AG09319 (cell line): ENCODE measurements at regions not wholly inside any gene's neighbourhood (a gene's known extent, or its start where the extent isn't known, plus 50 kb on each side); places are given as distances from the start of the nearest gene placed in this dataset.

Experiments
- DNase-seq: peaks from one replicate; pipeline ENCODE4 v3.0.0-alpha.2; 2010; ENCODE audit warnings: low read depth; ENCODE audit errors: extremely low read depth
- CTCF ChIP-seq: IDR thresholded peaks from 2 replicates; pipeline ENCODE4 v1.5.1; 2011; ENCODE audit warnings: low read depth, mild to moderate bottlenecking, inconsistent platforms, low read length, moderate library complexity

GRCh38 chr13:107360010-107360409 lies 792.1 kb upstream of the ARGLU1 start:
- no peak for TF ChIP-seq CTCF
- no peak for DNase-seq

- DNase-seq = no peak
- no peak for TF ChIP-seq CTCF
Observed at GRCh38 chr13:107358866-107359265, 790.9 kb upstream of the ARGLU1 start.

- no peak for DNase-seq
Observed at GRCh38 chr13:107351305-107351704, 783.4 kb upstream of the ARGLU1 start.

GRCh38 chr13:107348925-107349324 lies 781.0 kb upstream of the ARGLU1 start:
- TF ChIP-seq CTCF = no peak
- DNase-seq = no peak

More at GRCh38 chr13:107351305-107351704, 783.4 kb upstream of the ARGLU1 start:
- TF ChIP-seq CTCF = no peak

GRCh38 chr13:107348471-107348870 lies 780.5 kb upstream of the ARGLU1 start:
- no peak for DNase-seq

GRCh38 chr13:107347641-107348369 lies 779.9 kb upstream of the ARGLU1 start:
- DNase-seq = no peak
- no peak for TF ChIP-seq CTCF

More at GRCh38 chr13:107348471-107348870, 780.5 kb upstream of the ARGLU1 start:
- no peak for TF ChIP-seq CTCF

GRCh38 chr13:107342747-107343146 lies 774.8 kb upstream of the ARGLU1 start:
- no peak for DNase-seq
- TF ChIP-seq CTCF = no peak
